H1 (cell line): ENCODE measurements at regions not wholly inside any gene's neighbourhood (a gene's known extent, or its start where the extent isn't known, plus 50 kb on each side); places are given as distances from the start of the nearest gene placed in this dataset.

Source experiments
- BACH1 ChIP-seq: IDR thresholded peaks from 2 replicates; pipeline ENCODE4 v1.6.1; 2012; ENCODE audit warnings: low read length, improper control_type of control experiment
- CTCF ChIP-seq, 3 experiments: IDR thresholded peaks; 1 replicate in 2 of 3; 2 replicates in 1 of 3; pipeline versions ENCODE4 v1.5.1 to v1.6.1; 2011; ENCODE audit warnings: low read length in 3 of 3, mild to moderate bottlenecking in 3 of 3, inconsistent platforms in 2 of 3, low read depth in 1 of 3, moderate library complexity in 1 of 3; ENCODE audit not compliant: insufficient read depth in 1 of 3; ENCODE audit errors: control extremely low read depth in 1 of 3
- E2F6 ChIP-seq: IDR thresholded peaks from 2 replicates; pipeline ENCODE4 v1.6.1; 2012; ENCODE audit warnings: inconsistent platforms
- NRF1 ChIP-seq: IDR thresholded peaks from 2 replicates; pipeline ENCODE4 v1.6.1; 2011; ENCODE audit warnings: mild to moderate bottlenecking, low read depth, low read length, improper control_type of control experiment

- TF ChIP-seq CTCF (IDR thresholded peaks at IDR 0.05; ENCODE audit: control extremely low read depth in 1 of 3, insufficient read depth in 1 of 3, low read depth in 1 of 3, low read length in 3 of 3) = no peak
- no peak for TF ChIP-seq BACH1
- no peak for TF ChIP-seq E2F6
- TF ChIP-seq NRF1 = no peak
Measured at GRCh38 chr14:89507521-89507920, 90.5 kb upstream of the FOXN3 start.
